ENCODE measurements at regions not wholly inside any gene's neighbourhood (a gene's known extent, or its start where the extent isn't known, plus 50 kb on each side); places are given as distances from the start of the nearest gene placed in this dataset.

GRCh38 chr15:69663441-69663840 is 210.8 kb downstream of the RPLP1 start:
- Histone ChIP-seq H3K4me1 (no peaks in the 10 kb centered on the region), H3K36me3 (no peaks in the 10 kb centered on the region), H3K4me3 (no peak overlapping the region), H3K27ac (no peak overlapping the region), H3K9me3 (no peaks in the 10 kb centered on the region), H3K27me3 (no peaks in the 10 kb centered on the region)
- intact Hi-C loops (cut with DNase I; ENCODE audit: low total_unique reads) = no loop called here
- no peak for TF ChIP-seq POLR2AphosphoS5 (IDR thresholded peaks at IDR 0.05)
- DNase-seq (ENCODE audit: low spot score in 2 of 2) = no peak

DNA sequence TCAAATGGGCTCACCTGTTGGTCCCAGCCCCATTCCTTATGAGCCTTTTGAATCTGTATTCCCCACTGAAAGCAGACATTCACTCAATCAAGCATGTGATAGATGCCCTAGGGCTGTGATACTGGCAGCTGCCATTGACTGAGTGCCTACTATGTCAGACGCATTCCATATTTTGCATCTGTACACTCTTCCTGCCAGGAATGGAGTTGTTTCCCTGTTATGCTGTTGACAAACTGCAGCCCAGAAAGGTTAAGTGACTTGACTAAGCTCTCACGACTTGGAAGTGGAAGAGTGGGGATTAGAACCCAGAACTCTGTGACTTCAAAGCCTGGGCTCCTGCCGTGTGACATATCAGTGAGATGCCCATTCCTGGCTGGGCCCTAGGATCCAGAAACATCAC is 211.4 kb downstream of the RPLP1 start:
- Histone ChIP-seq H3K36me3 (no peaks in the 10 kb centered on the region), H3K4me1 (no peaks in the 10 kb centered on the region), H3K27me3 (no peaks in the 10 kb centered on the region), H3K9me3 (no peaks in the 10 kb centered on the region), H3K4me3 (no peak overlapping the region), H3K27ac (no peak overlapping the region)
- TF ChIP-seq POLR2A (IDR thresholded peaks at IDR 0.05) = no peak
- TF ChIP-seq CTCF (IDR thresholded peaks at IDR 0.05) = no peak
- no peak for TF ChIP-seq POLR2AphosphoS5 (IDR thresholded peaks at IDR 0.05)
- intact Hi-C loops (cut with DNase I; ENCODE audit: low total_unique reads) = no loop called here
- no peak for DNase-seq (ENCODE audit: low spot score in 2 of 2)

DNA sequence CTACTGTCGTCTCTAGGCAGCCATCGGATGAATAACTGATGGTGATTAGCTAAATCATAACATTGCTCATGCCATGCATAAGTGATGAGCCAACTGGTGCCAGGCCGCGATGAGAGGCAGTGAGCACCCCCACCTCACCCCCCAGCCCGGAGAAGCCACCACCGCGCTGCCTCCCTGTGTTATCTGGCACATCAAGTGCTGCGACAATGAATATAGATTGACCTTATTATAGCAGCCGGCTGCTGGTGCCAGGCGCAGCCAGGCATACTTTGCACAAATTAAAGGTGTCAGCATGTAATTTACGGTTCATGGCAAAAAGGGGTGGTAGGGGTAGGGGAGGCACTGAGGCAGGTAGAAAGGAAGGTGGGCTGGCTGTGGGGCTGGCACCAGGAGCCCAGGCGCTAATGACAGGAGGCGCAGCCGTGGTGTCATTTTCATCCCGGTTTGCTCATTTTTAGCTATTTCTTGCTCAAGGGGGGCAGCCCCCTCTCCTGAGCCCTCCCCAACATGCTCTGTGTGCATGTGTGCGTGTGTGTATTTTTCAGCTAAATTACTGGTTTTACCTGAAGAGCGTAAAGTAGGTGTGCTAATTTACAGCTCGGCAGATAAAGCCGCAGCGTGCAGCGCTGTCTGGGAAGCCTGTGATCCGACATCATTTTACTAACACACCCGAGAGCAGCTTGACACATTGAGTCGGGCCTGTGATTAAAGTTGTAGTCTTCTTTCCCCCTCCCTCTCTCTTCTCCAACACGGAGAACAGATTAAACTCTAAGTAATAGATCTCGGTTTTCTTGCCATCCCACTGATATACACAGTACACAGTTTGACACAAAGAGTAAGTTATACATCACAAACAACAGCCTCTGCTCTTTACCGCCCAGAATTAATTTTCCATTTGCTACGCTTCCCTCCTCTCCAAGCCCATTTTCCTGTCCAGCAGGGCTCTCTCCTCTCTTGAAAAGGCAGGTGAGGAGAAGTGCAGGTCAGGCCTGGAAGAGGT is 212.3 kb downstream of the RPLP1 start:
- H3K9me3 ChIP-seq = no peaks in the 10 kb centered on the region
- no peaks in the 10 kb centered on the region for H3K27me3 ChIP-seq
- no peak overlapping the region for H3K4me3 ChIP-seq
- no peak overlapping the region for H3K27ac ChIP-seq
- no peak for DNase-seq (ENCODE audit: low spot score in 2 of 2)
- intact Hi-C loops (cut with DNase I; ENCODE audit: low total_unique reads) = loop anchor here (5.0 kb wide), 1 partner anchor 1178 kb away; no protein-coding TSS in a partner anchor
- no peaks in the 10 kb centered on the region for H3K4me1 ChIP-seq
- H3K36me3 ChIP-seq = no peaks in the 10 kb centered on the region
- TF ChIP-seq CTCF (IDR thresholded peaks at IDR 0.05) (no peak), POLR2A (IDR thresholded peaks at IDR 0.05) (no peak), POLR2AphosphoS5 (IDR thresholded peaks at IDR 0.05) (no peak)

DNA sequence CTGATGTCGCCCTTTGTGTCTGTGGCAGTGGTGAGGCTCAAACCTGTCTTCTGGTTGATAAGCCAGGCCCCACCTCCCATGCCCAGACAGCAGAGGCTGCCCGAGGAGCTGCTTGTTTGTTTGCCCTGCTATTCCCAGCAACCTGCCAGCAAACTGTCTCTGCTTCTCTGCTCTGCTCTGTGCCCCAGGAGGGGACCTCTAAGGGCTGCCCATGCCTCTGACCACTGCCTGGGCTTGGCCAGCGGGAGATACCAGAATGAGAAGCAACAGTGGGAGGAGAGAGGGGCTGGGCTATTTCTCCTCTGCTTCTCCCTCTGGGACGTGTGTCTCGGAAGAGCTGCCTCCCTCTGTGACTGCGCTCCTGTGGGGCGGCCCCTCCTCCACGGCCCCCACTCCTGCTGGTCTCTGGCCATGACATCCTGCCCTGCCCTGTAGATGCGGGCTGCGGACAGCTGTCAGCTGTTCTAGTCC is 213.1 kb downstream of the RPLP1 start:
- Histone ChIP-seq H3K4me1 (no peaks in the 10 kb centered on the region), H3K27ac (no peak overlapping the region), H3K9me3 (no peaks in the 10 kb centered on the region), H3K4me3 (no peak overlapping the region), H3K36me3 (no peaks in the 10 kb centered on the region), H3K27me3 (no peaks in the 10 kb centered on the region)
- intact Hi-C loops (cut with DNase I; ENCODE audit: low total_unique reads) = loop anchor here (5.0 kb wide), 1 partner anchor 1178 kb away; no protein-coding TSS in a partner anchor
- DNase-seq (ENCODE audit: low spot score in 2 of 2) = no peak
- TF ChIP-seq CTCF (IDR thresholded peaks at IDR 0.05) (no peak), POLR2A (IDR thresholded peaks at IDR 0.05) (no peak), POLR2AphosphoS5 (IDR thresholded peaks at IDR 0.05) (no peak)

DNA sequence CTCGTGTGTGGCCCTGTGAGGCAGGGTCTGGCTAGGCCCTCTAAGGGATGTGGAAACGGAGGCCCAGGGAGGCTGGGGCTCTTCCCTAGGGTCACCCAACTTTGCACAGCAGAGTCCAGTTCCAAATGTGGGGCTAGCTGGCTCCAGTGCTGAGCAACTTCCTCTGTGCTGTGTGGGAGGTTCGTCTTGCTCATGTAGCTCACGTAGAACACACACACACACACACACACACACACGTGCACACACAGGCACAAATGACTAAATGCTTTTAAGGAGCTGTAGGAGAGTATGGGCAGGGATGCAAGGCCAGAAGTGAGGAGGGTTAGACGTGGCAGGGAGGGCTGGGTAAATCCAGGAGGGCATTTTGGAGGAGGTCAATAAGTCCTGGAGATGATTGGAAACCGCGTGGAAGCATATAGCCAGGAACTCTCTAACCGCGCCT is 213.8 kb downstream of the RPLP1 start:
- intact Hi-C loops (cut with DNase I; ENCODE audit: low total_unique reads) = loop anchor here (5.0 kb wide), 1 partner anchor 1179 kb away; no protein-coding TSS in a partner anchor
- TF ChIP-seq CTCF (IDR thresholded peaks at IDR 0.05) = no peak
- no peak for TF ChIP-seq POLR2AphosphoS5 (IDR thresholded peaks at IDR 0.05)
- TF ChIP-seq POLR2A (IDR thresholded peaks at IDR 0.05) = no peak
- H3K27me3 ChIP-seq = no peaks in the 10 kb centered on the region
- H3K27ac ChIP-seq = no peak overlapping the region
- no peaks in the 10 kb centered on the region for H3K4me1 ChIP-seq
- H3K36me3 ChIP-seq = no peaks in the 10 kb centered on the region
- no peaks in the 10 kb centered on the region for H3K9me3 ChIP-seq
- no peak for DNase-seq (ENCODE audit: low spot score in 2 of 2)
- no peak overlapping the region for H3K4me3 ChIP-seq
